ENCODE measurements at regions not wholly inside any gene's neighbourhood (a gene's known extent, or its start where the extent isn't known, plus 50 kb on each side); places are given as distances from the start of the nearest gene placed in this dataset.
"Not testable (repeated sequence)": the region's sequence is repeated elsewhere in the genome, so short reads cannot be mapped to it uniquely, and the experiment has no call there.

DNA sequence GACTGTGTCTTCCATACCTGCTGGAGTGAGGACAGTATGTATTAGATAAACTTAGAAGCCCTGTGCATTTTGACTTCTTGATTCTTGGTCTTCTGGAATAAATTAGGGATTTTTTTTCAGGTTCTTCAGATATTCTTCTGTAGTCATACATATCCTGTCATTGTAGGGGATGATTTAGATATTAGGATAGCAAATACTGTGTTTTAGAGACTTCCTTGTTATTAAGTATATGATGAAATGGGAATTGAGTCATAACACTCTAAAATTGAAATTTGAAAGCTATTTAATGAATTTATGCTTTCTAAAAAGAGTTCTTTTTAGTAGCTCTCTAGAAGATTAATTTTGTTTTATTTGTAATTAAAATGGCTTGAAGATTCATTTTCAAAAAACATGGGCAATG is 371.5 kb upstream of the RGS6 start:
- DNase-seq (ENCODE audit: low read depth, low spot score), result no peak

DNA sequence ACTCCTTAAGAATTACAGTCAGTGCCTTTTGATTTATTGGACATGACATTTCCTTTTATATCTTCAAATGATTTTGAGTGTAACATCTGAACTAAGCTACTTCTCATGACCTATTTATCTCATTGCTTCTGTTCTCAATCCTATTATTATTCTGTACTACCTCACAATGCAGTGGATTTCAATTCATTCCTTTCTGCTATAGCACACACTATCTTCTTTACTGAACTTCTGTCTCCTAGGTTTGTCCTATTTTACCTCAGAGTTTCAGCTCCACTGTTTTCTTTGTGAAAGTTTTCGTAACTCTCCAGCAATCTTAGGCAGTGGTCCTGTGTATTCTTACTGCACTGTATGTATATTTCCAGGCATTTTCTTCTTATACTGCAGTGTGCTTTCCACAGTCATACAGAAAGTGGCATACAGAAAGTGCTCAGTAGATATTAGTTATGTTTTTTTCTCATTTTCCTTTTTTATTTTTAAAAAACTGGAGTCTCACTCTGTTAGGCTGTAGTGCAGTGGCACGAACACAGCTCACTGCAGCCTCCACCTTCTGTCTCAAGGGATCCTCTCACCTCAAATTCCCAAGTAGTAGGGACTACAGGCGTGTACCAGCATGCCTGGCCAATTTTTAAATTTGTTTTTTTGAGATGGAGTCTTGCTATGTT is 368.6 kb upstream of the RGS6 start:
- DNase-seq (ENCODE audit: low read depth, low spot score), result no peak

GRCh38 chr14:71566276-71566675 is 366.0 kb upstream of the RGS6 start:
- DNase-seq (ENCODE audit: low read depth, low spot score), result no peak

DNA sequence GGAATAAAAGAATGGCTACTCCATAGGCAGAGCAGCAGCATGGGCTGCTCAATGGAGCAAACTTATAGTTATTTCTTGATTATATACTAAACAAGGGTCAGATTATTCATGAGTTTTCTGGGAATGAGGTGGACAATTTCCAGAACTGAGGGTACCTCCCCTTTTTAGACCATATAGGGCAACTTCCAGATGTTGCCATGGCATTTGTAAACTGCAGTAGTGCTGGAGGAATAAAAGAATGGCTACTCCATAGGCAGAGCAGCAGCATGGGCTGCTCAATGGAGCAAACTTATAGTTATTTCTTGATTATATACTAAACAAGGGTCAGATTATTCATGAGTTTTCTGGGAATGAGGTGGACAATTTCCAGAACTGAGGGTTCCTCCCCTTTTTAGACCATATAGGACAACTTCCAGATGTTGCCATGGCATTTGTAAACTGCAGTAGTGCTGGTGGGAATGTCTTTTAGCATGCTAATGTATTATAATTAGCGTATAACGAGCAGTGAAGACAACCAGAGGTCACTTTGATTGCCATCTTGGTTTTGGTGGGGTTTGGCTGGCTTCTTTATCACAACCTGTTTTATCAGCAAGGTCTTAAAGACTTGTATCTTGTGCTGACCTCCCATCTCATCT is 364.6 kb upstream of the RGS6 start:
- DNase-seq (ENCODE audit: low read depth, low spot score), result not testable (repeated sequence)

DNA sequence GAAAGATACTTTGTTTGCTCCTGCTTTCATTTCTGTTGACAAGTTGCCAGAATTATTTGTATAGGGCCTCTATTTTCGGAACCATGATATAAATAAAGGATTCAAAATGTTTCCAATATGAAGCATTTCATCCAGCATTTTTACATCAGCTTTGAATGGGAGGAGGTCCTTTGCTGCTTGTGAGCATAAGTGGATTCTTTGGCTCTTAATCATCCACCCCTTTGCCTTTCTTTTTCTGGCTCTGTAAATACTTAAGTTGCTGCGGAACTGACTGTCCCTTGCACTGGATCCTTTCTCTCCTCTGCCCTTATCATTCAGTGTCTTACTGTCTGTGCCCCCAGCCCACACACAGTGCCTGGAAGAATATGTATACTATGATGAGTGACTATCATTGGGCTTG is 357.3 kb upstream of the RGS6 start:
- no peak for DNase-seq (ENCODE audit: low read depth, low spot score)

DNA sequence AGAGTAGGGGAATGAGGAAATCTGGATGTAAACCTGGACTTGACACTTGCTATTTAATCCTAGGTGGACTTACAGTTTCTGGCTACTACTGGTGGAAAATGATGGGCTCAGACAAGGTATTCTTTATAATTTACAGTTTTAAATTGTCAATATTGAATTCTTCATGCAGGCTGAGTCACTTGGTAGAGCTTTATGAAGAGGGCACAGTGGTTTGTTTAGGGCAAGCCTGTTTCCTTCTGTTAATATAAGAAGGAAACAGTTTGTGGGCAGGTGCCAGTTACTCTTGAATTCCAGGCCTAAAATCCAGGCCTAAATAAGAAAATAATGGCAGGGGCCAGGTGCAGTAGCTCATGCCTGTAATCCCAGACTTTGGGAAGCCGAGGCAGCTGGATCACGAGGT is 355.8 kb upstream of the RGS6 start:
- DNase-seq (ENCODE audit: low read depth, low spot score), result no peak

DNA sequence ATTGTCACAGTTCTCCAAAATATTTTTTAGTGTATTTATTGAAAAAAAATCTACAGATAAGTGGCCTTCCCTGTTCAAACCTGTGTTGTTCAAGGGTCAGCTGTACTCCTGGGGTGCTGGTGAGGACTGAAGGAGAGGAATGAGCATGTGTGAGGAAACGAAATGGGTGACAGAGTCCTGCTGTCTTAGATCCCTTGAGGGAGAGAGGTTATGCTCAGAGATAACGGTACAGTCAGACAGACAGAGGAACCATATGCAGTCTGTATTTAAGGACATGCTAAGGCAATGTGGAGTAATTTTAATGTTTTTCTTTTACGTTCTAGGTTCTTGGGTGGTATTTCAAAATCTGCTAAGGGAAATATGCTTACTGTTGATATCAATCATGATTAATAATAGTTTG is 352.9 kb upstream of the RGS6 start:
- no peak for DNase-seq (ENCODE audit: low read depth, low spot score)

DNA sequence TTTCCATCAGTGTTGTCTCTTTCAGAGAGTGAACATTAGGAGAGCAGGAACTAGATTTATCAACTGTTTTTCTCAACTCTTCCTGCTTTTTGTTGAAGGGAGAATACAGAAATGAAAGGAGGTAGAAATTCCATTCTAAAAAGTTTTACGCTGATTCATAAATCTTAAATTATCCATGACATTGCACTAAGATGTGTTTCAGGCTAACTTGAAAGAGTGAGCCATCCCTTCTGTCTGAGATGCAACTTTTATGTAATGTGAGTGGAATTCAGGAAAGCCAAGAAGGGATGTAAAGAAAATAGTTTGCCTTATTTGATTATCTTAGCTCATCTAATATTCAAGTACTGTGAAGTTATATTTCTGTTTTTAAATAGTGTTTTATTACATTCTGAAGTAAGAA is 349.5 kb upstream of the RGS6 start:
- no peak for DNase-seq (ENCODE audit: low read depth, low spot score)

- DNase-seq (ENCODE audit: low read depth, low spot score), result no peak
Measured at GRCh38 chr14:71583194-71583593, 349.0 kb upstream of the RGS6 start.

GRCh38 chr14:71583705-71584104 is 348.5 kb upstream of the RGS6 start:
- no peak for DNase-seq (ENCODE audit: low read depth, low spot score)

DNA sequence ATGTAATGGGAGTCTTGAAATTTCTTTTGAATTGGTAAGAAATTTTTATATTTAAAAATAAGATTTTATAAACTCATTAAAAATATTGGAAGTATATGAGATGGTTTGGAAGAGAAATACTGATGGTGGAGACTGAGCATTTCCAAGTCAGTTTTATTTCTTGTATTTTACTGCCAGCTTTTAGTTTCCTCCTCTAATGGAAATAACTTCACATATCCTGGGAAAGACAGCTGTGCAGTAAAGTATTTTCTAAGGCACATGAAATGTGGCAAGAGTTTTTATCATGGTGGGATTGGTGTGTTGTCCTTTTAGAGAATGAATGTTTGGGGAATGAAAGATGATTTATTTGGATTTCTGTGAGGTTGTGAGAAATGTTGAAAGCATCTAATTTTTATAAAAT is 346.9 kb upstream of the RGS6 start:
- no peak for DNase-seq (ENCODE audit: low read depth, low spot score)

DNA sequence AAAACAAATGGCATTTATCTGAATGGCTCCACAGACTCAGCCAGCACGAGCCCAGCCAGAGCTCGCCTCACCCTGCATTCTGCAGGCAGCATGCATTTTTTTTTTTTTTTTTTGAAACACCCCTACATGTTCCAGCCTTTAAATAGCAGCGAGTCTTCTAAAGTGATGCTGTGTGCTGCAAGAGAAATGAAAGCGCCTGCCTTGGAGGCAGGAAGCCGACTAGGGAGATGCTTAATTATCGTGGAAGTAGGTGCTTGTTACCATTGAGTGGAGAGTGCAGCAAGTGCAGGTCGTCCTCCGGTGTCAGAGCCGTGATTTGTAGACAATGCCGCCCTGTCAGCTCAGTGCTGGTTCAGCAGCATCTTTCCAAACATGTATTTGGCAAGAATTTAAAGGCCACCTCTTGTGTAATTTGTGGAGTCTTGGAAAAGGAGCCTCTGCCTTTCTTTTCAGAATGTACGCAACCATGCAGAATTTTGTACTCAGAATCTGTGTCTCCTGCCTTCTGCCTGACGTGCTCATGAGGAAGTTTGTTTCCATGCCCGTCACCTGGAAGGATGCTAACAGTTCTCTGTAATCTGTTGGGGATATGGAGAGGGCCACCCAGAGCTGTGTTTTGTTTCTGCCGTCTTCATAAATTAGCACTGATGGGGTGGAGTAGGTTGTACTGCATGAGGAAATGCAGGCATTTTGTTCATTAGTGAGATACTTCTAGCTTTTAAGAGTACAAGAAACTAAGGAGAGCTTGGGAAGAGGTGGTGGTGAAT is 345.9 kb upstream of the RGS6 start:
- DNase-seq (ENCODE audit: low read depth, low spot score), result no peak

GRCh38 chr14:71588028-71588427 is 344.2 kb upstream of the RGS6 start:
- DNase-seq (ENCODE audit: low read depth, low spot score), result no peak

DNA sequence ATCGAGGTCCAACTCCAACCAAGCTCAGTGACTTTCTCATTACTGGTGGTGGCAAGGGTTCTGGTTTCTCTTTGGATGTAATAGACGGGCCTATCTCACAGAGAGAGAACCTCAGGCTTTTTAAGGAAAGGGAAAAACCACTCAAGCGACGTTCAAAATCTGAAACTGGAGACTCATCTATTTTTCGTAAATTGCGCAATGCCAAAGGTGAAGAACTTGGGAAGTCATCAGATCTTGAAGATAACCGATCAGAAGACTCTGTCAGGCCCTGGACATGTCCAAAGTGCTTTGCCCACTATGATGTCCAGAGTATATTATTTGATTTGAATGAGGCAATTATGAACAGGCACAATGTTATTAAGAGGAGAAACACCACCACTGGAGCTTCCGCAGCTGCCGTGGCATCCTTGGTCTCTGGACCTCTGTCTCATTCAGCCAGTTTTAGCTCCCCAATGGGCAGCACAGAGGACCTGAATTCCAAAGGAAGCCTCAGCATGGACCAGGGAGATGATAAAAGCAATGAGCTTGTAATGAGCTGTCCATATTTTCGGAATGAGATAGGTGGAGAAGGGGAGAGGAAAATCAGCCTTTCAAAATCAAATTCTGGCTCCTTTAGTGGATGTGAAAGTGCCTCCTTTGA is 343.5 kb upstream of the RGS6 start:
- DNase-seq (ENCODE audit: low read depth, low spot score), result no peak

GRCh38 chr14:71589609-71590008 is 342.6 kb upstream of the RGS6 start:
- DNase-seq (ENCODE audit: low read depth, low spot score), result no peak

- no peak for DNase-seq (ENCODE audit: low read depth, low spot score)
Measured at GRCh38 chr14:71590131-71590530, 342.1 kb upstream of the RGS6 start.

GRCh38 chr14:71591231-71591630 is 341.0 kb upstream of the RGS6 start:
- DNase-seq (ENCODE audit: low read depth, low spot score), result no peak

- DNase-seq (ENCODE audit: low read depth, low spot score), result no peak
Measured at GRCh38 chr14:71591929-71592328, 340.3 kb upstream of the RGS6 start.

- no peak for DNase-seq (ENCODE audit: low read depth, low spot score)
Measured at GRCh38 chr14:71592361-71592760, 339.9 kb upstream of the RGS6 start.

DNA sequence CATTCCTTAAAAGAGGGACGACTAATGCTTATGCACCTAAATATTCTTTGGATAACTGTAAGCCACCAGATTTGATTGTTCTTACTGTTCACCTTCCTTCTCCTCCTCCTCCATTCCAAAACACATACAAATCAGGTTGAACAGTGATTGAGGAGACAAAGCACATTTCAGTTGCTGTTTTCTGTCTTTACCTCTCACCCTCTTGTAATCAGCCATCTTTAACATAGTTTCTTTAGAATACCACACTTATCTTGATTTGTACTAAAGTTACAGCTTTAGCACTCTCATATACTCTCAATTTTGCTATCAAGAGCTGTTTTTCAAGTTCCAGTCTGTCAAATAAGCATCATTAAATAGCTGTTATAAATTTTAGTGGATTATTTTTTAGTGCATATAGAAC is 338.3 kb upstream of the RGS6 start:
- no peak for DNase-seq (ENCODE audit: low read depth, low spot score)

GRCh38 chr14:71594821-71595220 is 337.4 kb upstream of the RGS6 start:
- no peak for DNase-seq (ENCODE audit: low read depth, low spot score)

DNA sequence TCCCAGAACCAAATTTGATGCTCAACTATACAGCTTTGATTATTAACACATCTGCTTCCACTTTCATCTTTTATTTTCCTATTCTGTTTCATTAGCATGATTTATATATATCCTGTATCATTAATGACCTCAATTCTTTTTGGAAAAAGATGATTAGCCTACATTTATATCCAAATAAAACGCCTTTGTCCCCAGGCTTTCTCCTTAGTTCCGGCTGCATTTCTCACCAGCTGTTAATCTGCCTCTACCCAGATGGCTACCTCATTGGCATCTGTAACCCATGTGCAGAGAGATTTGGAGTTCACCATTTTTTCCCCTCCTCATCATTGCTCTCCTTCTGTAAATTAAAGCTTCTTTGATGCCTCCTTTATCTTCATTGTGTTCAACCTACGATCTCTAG is 336.8 kb upstream of the RGS6 start:
- no peak for DNase-seq (ENCODE audit: low read depth, low spot score)

Data from activated naive CD8-positive, alpha-beta T cell treated with anti-CD3 and anti-CD28 coated beads, Interleukin-2, amount 50 U/mL, for 16 hours (primary cell).